Endodermal cell (in vitro differentiated cells): ENCODE measurements at regions not wholly inside any gene's neighbourhood (a gene's known extent, or its start where the extent isn't known, plus 50 kb on each side); places are given as distances from the start of the nearest gene placed in this dataset.
"Not testable (repeated sequence)": the region's sequence is repeated elsewhere in the genome, so short reads cannot be mapped to it uniquely, and the experiment has no call there.

Source experiments
- DNase-seq: peaks from one replicate; pipeline ENCODE4 v3.0.0-alpha.2; 2017
- H3K27ac ChIP-seq: 2 replicates; pipeline ENCODE4 v1.5.1; 2013; ENCODE audit warnings: mild to moderate bottlenecking, low read depth, low read length, moderate library complexity
- H3K27me3 ChIP-seq: 2 replicates; pipeline ENCODE4 v1.6.1; 2013; ENCODE audit warnings: mild to moderate bottlenecking, low read length, moderate library complexity; ENCODE audit not compliant: insufficient read depth, control insufficient read depth, poor library complexity, severe bottlenecking
- H3K36me3 ChIP-seq: 2 replicates; pipeline ENCODE4 v1.7.0; 2013; ENCODE audit warnings: mild to moderate bottlenecking, low read length, moderate library complexity; ENCODE audit not compliant: control insufficient read depth, insufficient read depth
- H3K4me1 ChIP-seq: one replicate; pipeline ENCODE4 v1.7.0; 2013; ENCODE audit warnings: low read length; ENCODE audit not compliant: control insufficient read depth, insufficient read depth
- H3K4me3 ChIP-seq: 2 replicates; pipeline ENCODE4 v1.5.1; 2013; ENCODE audit warnings: mild to moderate bottlenecking, low read length, moderate library complexity
- H3K9ac ChIP-seq: 2 replicates; pipeline ENCODE4 v1.6.1; 2013; ENCODE audit warnings: mild to moderate bottlenecking, low read length, moderate library complexity; ENCODE audit not compliant: poor library complexity, severe bottlenecking; ENCODE audit errors: extremely low read depth
- H3K9me3 ChIP-seq: 2 replicates; pipeline ENCODE4 v1.6.1; 2013; ENCODE audit warnings: mild to moderate bottlenecking, low read length, moderate library complexity; ENCODE audit not compliant: control insufficient read depth
- H3K27ac Mint-ChIP-seq: 2 replicates; pipeline ENCODE4 v1.8.0; 2020; ENCODE audit warnings: mixed read lengths
- H3K27me3 Mint-ChIP-seq: 2 replicates; pipeline ENCODE4 v1.8.0; 2021; ENCODE audit warnings: mild to moderate bottlenecking, mixed read lengths; ENCODE audit not compliant: insufficient read depth
- H3K36me3 Mint-ChIP-seq: 2 replicates; pipeline ENCODE4 v1.8.0; 2020; ENCODE audit warnings: low read depth, mixed read lengths
- H3K4me1 Mint-ChIP-seq: 2 replicates; pipeline ENCODE4 v1.8.0; 2020; ENCODE audit warnings: mixed read lengths
- H3K4me3 Mint-ChIP-seq: 2 replicates; pipeline ENCODE4 v1.8.0; 2020; ENCODE audit warnings: mild to moderate bottlenecking, moderate library complexity, mixed read lengths
- H3K9me3 Mint-ChIP-seq: 2 replicates; pipeline ENCODE4 v1.8.0; 2020; ENCODE audit warnings: mild to moderate bottlenecking, mixed read lengths
- WGBS, 2 experiments: methylation state at CpG; one replicate each; pipeline versions ENCODE4 v1.1.5 to v1.1.7; 2013; ENCODE audit warnings: missing lambda C conversion rate in 2 of 2, mixed read lengths in 1 of 2; ENCODE audit not compliant: insufficient coverage in 1 of 2, insufficient read length in 1 of 2; 5-methylcytosine and 5-hydroxymethylcytosine counted together
- TF ChIP-seq, protein P1 (sequence below): fragments of 200-600 bp; sonication (generic); conservative IDR thresholded peaks from 2 replicates; pipeline ENCODE4 v1.5.0; 2021; ENCODE audit warnings: antibody characterized with exemption, mild to moderate bottlenecking

GRCh38 chr20:30505566-30505965 is 751.9 kb upstream of the DEFB115 start:
- no peak overlapping the region for H3K4me3 ChIP-seq
- H3K9me3 Mint-ChIP-seq = peaks cover 47% of the 10 kb centered on the region
- no peaks in the 10 kb centered on the region for H3K4me1 Mint-ChIP-seq

GRCh38 chr20:30506100-30506499 is 751.4 kb upstream of the DEFB115 start:
- peaks cover 2% of the 10 kb centered on the region for H3K27me3 Mint-ChIP-seq
- no peak for DNase-seq
- TF ChIP-seq, protein P1, sequence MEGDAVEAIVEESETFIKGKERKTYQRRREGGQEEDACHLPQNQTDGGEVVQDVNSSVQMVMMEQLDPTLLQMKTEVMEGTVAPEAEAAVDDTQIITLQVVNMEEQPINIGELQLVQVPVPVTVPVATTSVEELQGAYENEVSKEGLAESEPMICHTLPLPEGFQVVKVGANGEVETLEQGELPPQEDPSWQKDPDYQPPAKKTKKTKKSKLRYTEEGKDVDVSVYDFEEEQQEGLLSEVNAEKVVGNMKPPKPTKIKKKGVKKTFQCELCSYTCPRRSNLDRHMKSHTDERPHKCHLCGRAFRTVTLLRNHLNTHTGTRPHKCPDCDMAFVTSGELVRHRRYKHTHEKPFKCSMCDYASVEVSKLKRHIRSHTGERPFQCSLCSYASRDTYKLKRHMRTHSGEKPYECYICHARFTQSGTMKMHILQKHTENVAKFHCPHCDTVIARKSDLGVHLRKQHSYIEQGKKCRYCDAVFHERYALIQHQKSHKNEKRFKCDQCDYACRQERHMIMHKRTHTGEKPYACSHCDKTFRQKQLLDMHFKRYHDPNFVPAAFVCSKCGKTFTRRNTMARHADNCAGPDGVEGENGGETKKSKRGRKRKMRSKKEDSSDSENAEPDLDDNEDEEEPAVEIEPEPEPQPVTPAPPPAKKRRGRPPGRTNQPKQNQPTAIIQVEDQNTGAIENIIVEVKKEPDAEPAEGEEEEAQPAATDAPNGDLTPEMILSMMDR = no peak
- Histone ChIP-seq H3K9me3 (no peaks in the 10 kb centered on the region), H3K4me3 (no peak overlapping the region), H3K9ac (no peak overlapping the region), H3K27ac (no peak overlapping the region), H3K27me3 (peaks cover 8% of the 10 kb centered on the region), H3K36me3 (no peaks in the 10 kb centered on the region), H3K4me1 (no peaks in the 10 kb centered on the region)
- H3K4me1 Mint-ChIP-seq = no peaks in the 10 kb centered on the region
- peaks cover 51% of the 10 kb centered on the region for H3K9me3 Mint-ChIP-seq
- no peak overlapping the region for H3K4me3 Mint-ChIP-seq
- H3K36me3 Mint-ChIP-seq = peaks cover 3% of the 10 kb centered on the region
- WGBS, 2 experiments = 65 to 89% methylated on average over 4 to 18 of the region's 18 CpGs
- H3K27ac Mint-ChIP-seq = no peak overlapping the region

More at GRCh38 chr20:30505566-30505965, 751.9 kb upstream of the DEFB115 start:
- 84 to 100% methylated on average over 2 to 9 of the region's 9 CpGs for whole genome bisulfite sequencing, 2 experiments
- H3K9me3 ChIP-seq = no peaks in the 10 kb centered on the region
- no peak overlapping the region for H3K27ac ChIP-seq
- TF ChIP-seq, protein P1 = no peak
- H3K9ac ChIP-seq = no peak overlapping the region
- no peaks in the 10 kb centered on the region for H3K36me3 Mint-ChIP-seq
- peaks cover 8% of the 10 kb centered on the region for H3K27me3 ChIP-seq
- H3K36me3 ChIP-seq = no peaks in the 10 kb centered on the region
- H3K4me1 ChIP-seq = no peaks in the 10 kb centered on the region
- DNase-seq = no peak
- H3K4me3 Mint-ChIP-seq = no peak overlapping the region
- no peak overlapping the region for H3K27ac Mint-ChIP-seq
- H3K27me3 Mint-ChIP-seq = no peaks in the 10 kb centered on the region

GRCh38 chr20:30508382-30508781 is 749.1 kb upstream of the DEFB115 start:
- H3K36me3 Mint-ChIP-seq, H3K4me1 Mint-ChIP-seq, H3K36me3 ChIP-seq, DNase-seq, H3K27ac Mint-ChIP-seq, H3K9ac ChIP-seq, H3K4me3 Mint-ChIP-seq, H3K27ac ChIP-seq, H3K4me3 ChIP-seq, H3K4me1 ChIP-seq, H3K27me3 Mint-ChIP-seq, H3K9me3 ChIP-seq, H3K27me3 ChIP-seq: not testable (repeated sequence)
- peaks cover 70% of the 10 kb centered on the region for H3K9me3 Mint-ChIP-seq
- WGBS, 2 experiments = 92 to 95% methylated on average over 6 to 21 of the region's 21 CpGs
